ENCODE measurements at regions not wholly inside any gene's neighbourhood (a gene's known extent, or its start where the extent isn't known, plus 50 kb on each side); places are given as distances from the start of the nearest gene placed in this dataset.
"Not testable (repeated sequence)": the region's sequence is repeated elsewhere in the genome, so short reads cannot be mapped to it uniquely, and the experiment has no call there.

DNA sequence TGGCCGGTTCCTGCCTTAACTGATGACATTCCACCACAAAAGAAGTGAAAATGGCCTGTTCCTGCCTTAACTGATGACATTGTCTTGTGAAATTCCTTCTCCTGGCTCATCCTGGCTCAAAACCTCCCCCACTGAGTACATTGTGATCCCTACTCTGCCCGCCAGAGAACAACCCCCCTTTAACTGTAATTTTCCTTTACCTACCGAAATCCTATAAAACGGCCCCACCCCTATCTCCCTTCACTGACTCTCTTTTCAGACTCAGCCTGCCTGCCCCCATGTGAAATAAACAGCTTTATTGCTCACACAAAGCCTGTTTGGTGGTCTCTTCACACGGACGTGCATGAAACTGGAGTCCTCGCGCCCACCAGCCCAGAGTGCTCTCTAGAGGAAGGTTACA is 166.5 kb downstream of the ADRA2C start:
- intact Hi-C loops (cut with DNase I); H3K4me1 ChIP-seq (replicated peaks in 1 of 2); H3K36me3 ChIP-seq (replicated peaks in 1 of 2); DNase-seq; H3K4me3 ChIP-seq; H3K27me3 ChIP-seq; H3K9me3 ChIP-seq (replicated peaks in 1 of 3); H3K27ac ChIP-seq: not testable (repeated sequence)
- 67 to 85% (median 83%) methylated on average over 7 to 8 of the region's 8 CpGs for WGBS, 4 donors

DNA sequence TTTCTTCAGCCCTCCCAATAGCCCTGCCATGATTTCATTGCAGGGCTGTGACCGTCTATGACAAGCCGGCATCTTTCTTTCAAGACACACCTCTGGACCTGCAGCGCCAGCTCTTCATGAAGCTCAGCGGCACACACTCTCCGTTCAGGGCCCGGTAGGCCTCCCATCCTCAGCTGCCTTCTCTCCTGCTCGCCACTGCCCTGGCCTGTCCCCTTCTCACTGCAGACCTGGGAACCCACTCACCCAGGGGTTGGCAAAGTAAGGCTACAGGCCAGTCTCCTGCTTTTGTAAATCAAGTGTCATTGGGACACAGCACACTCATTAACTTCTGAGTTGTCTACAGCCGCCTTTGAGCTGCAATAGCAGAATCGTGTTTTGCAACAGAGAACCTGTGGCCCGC is 169.2 kb downstream of the ADRA2C start:
- H3K27me3 ChIP-seq; H3K9me3 ChIP-seq (replicated peaks in 1 of 3); H3K4me3 ChIP-seq; H3K36me3 ChIP-seq (replicated peaks in 1 of 2); H3K4me1 ChIP-seq (replicated peaks in 1 of 2); H3K27ac ChIP-seq; DNase-seq; intact Hi-C loops (cut with DNase I): not testable (repeated sequence)
- 87 to 99% (median 95%) methylated on average over 9 to 10 of the region's 10 CpGs for WGBS, 4 donors

DNA sequence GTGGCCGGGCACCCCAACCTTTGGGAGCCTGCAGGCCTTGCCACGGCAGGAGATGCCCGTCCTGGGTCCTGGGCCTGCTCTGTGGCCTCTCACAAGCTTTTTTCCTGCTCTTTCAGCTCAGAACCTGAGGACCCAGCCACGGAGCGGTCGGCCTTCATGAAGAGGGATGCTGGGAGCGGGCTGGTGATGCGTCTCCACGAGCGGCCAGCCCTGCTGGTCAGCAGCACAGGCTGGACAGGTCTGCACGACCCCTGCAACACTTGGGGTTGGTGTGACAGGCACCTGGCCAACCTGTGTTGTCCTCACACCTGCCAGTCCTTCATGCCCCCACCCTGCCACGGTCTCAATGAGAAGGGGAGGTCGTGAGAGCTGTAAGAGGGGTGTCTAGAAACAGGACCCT is 170.0 kb downstream of the ADRA2C start:
- Histone ChIP-seq H3K9me3 (replicated peaks in 1 of 3) (no peaks in the 10 kb centered on the region), H3K27ac (no peak overlapping the region), H3K27me3 (no peaks in the 10 kb centered on the region), H3K36me3 (replicated peaks in 1 of 2) (no peaks in the 10 kb centered on the region), H3K4me3 (no peak overlapping the region), H3K4me1 (replicated peaks in 1 of 2) (no peaks in the 10 kb centered on the region)
- 83 to 84% (median 83%) methylated on average over 1 to 13 of the region's 13 CpGs for WGBS, 4 donors
- intact Hi-C loops (cut with DNase I) = no loop called here
- DNase-seq = no peak
- TF ChIP-seq POLR2A (IDR thresholded peaks at IDR 0.05) = no peak
- TF ChIP-seq, protein P1, sequence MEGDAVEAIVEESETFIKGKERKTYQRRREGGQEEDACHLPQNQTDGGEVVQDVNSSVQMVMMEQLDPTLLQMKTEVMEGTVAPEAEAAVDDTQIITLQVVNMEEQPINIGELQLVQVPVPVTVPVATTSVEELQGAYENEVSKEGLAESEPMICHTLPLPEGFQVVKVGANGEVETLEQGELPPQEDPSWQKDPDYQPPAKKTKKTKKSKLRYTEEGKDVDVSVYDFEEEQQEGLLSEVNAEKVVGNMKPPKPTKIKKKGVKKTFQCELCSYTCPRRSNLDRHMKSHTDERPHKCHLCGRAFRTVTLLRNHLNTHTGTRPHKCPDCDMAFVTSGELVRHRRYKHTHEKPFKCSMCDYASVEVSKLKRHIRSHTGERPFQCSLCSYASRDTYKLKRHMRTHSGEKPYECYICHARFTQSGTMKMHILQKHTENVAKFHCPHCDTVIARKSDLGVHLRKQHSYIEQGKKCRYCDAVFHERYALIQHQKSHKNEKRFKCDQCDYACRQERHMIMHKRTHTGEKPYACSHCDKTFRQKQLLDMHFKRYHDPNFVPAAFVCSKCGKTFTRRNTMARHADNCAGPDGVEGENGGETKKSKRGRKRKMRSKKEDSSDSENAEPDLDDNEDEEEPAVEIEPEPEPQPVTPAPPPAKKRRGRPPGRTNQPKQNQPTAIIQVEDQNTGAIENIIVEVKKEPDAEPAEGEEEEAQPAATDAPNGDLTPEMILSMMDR (IDR thresholded peaks at IDR 0.05) = no peak

DNA sequence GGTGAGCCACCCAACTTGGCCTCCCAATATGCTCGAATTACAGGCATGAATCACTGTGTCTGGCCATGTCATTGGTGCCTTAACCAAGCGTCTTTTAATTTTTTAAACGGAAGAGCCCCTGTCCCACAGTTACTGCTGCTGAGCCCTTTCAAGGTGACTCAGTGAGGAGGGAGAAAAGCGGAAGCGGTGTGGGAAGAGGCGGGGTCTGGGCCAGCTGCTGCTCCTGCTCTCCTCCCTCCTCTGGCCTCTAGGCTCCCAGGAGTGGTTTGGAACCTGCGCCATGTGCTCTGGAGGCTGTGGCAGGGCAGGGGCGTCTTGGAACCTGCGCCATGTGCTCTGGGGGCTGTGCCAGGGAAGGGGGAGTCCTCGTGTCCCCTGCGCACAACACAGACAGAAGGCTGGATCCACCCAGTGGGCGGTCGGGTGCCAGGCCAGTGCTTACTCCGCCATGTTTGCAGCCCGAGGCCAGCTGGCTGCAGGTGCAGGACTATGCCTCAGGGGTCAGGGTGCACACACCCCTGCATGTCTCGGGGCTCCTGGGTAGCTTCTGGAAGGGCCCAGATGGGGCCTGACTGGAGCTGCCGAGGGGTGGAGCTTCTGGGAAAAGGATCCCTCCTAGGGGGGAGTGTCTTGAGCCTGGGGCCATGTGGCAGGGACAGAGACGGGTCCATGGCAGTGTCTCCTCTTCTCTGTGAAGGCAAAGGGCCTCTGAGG is 171.8 kb downstream of the ADRA2C start:
- intact Hi-C loops (cut with DNase I); H3K27ac ChIP-seq; DNase-seq; H3K27me3 ChIP-seq; H3K4me3 ChIP-seq; H3K36me3 ChIP-seq (replicated peaks in 1 of 2); H3K9me3 ChIP-seq (replicated peaks in 1 of 3); H3K4me1 ChIP-seq (replicated peaks in 1 of 2): not testable (repeated sequence)
- WGBS, 4 donors = 37 to 72% (median 68%) methylated on average over 2 to 15 of the region's 18 CpGs

DNA sequence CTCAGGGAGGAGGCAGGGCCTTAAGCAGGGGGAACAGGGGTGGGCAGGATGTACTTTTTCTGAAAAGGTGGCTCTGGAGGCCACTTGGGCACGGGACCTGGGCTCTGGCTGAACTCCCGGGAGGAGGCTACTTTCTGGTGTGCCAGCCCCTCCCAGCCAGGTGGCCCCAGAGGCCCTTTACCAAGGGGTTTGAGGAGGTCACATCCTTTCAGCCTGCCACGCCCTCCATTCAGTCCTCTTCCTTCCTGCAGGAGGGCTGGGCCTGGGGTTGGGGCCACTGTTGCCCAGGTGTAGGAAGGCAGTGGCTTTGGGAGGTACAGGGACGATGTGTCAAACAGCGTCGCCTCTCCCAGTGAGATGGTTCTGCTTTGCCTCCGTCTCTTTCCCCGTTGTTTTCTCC is 172.5 kb downstream of the ADRA2C start:
- intact Hi-C loops (cut with DNase I); H3K27me3 ChIP-seq; H3K9me3 ChIP-seq (replicated peaks in 1 of 3); DNase-seq; H3K4me1 ChIP-seq (replicated peaks in 1 of 2); H3K27ac ChIP-seq; H3K4me3 ChIP-seq; H3K36me3 ChIP-seq (replicated peaks in 1 of 2): not testable (repeated sequence)
- WGBS, 4 donors = 71 to 95% (median 84%) methylated on average over 5 to 8 of the region's 8 CpGs

DNA sequence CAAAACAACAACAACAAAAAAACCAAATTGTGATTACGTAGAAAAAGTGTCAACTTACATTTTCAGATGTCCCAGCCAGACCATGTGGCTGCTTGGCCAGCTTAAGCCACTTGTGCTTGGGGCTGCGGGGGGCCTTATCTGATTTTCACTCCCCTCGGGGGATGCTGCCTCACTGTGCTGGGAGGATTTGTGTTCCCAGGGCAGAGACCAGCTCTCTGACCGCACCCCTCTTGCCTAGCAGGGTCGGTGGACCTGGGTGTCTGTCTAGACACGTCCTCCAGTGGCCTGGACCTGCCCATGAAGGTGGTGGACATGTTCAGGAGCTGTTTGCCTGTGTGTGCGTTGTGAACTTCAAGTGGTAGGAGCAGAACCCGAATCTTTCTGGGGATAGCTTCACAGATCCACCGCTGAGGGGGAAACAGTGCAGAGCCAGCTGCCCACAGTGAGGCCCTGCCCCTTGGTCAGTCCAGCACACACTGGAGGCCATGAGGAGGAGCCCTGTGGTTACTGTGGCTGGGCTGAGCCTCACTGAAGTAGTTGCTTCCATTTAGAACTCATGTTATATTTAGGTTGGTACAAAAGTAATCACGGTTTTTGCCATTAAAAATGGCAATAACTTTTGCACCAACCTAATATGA is 173.9 kb downstream of the ADRA2C start:
- WGBS, 4 donors = 57 to 70% (median 62%) methylated on average over 6 to 10 of the region's 10 CpGs
- not testable (repeated sequence) for DNase-seq

DNA sequence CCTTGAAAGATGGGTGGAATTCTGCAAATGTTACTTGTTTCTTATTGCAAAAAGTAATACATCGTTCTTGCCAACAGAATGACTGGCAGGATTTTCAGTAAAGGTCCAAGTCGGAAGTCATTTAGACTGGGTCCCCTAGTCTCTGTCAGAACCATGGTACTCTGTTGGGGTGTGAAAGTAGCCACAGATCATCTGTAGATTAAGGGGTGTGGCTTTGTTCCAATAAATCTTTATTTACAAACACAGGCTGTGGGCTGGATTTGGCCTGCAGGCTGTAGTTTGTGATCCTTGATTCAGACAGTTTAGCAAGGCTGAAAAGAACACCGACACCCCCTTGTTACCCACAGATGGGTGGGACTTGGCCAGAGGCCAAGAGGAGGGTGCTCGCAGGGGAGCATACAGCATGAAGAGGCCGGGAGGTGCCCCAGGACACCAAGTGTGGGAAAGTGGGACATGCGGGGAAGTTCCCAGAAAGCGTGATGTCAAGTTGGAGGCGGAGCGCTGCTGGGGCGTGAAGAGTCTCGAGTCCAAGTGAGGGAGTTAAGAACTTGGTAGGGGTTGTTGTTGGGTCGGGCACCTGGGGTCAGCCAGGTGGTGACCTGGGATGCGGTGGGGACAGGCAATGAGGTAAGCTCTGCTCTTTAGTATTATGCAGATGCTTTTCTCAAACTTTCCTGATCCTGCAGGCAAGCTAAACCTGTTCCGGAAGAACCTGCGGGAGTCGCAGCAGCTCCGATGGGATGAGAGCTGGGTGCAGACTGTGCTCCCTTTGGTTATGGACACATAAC is 175.7 kb downstream of the ADRA2C start:
- DNase-seq; intact Hi-C loops (cut with DNase I): not testable (repeated sequence)
- WGBS, 4 donors = 52 to 65% (median 56%) methylated on average over 12 to 17 of the region's 17 CpGs

More for the DNA sequence above, 173.9 kb downstream of the ADRA2C start:
- H3K36me3 ChIP-seq (replicated peaks in 1 of 2); intact Hi-C loops (cut with DNase I); H3K9me3 ChIP-seq (replicated peaks in 1 of 3); H3K27ac ChIP-seq; H3K4me3 ChIP-seq; H3K4me1 ChIP-seq (replicated peaks in 1 of 2); H3K27me3 ChIP-seq: not testable (repeated sequence)

More for the DNA sequence above, 175.7 kb downstream of the ADRA2C start:
- H3K4me3 ChIP-seq; H3K27ac ChIP-seq; H3K27me3 ChIP-seq; H3K36me3 ChIP-seq (replicated peaks in 1 of 2); H3K9me3 ChIP-seq (replicated peaks in 1 of 3); H3K4me1 ChIP-seq (replicated peaks in 1 of 2): not testable (repeated sequence)
